ACC112 (cell line): ENCODE measurements at regions not wholly inside any gene's neighbourhood (a gene's known extent, or its start where the extent isn't known, plus 50 kb on each side); places are given as distances from the start of the nearest gene placed in this dataset.
"Not testable (repeated sequence)": the region's sequence is repeated elsewhere in the genome, so short reads cannot be mapped to it uniquely, and the experiment has no call there.

Source experiments
- H2AFZ ChIP-seq: fragments of 200-600 bp; sonication (generic); one replicate; pipeline ENCODE4 v1.6.0; 2017; ENCODE audit warnings: antibody characterized with exemption, low read length; ENCODE audit not compliant: unreplicated experiment
- H3K27ac ChIP-seq: fragments of 200-600 bp; sonication (generic); 2 replicates; pipeline ENCODE4 v1.5.1; 2014; ENCODE audit warnings: low read depth, mild to moderate bottlenecking, antibody characterized with exemption, low read length, moderate library complexity
- H3K27me3 ChIP-seq: fragments of 200-600 bp; sonication (generic); 2 replicates; pipeline ENCODE4 v1.6.1; 2014; ENCODE audit warnings: mild to moderate bottlenecking, antibody characterized with exemption, low read length, moderate library complexity, mixed read lengths; ENCODE audit not compliant: insufficient read depth
- H3K36me3 ChIP-seq: fragments of 200-600 bp; sonication (generic); 2 replicates; pipeline ENCODE4 v1.6.1; 2016; ENCODE audit warnings: mild to moderate bottlenecking, antibody characterized with exemption, low read length, moderate library complexity, mixed read lengths; ENCODE audit not compliant: insufficient read depth
- H3K4me1 ChIP-seq: fragments of 200-600 bp; sonication (generic); one replicate; pipeline ENCODE4 v1.6.1; 2016; ENCODE audit warnings: low read length, mixed read lengths; ENCODE audit not compliant: insufficient read depth, unreplicated experiment, control insufficient read depth
- H3K4me3 ChIP-seq: fragments of 200-600 bp; sonication (generic); 2 replicates; pipeline ENCODE4 v1.5.1; 2014; ENCODE audit warnings: mild to moderate bottlenecking, low read depth, low read length
- H3K79me2 ChIP-seq: fragments of 200-600 bp; sonication (generic); one replicate; pipeline ENCODE4 v1.6.0; 2016; ENCODE audit warnings: low read length; ENCODE audit not compliant: control insufficient read depth, unreplicated experiment, insufficient read depth

GRCh38 chr13:44149231-44149630 lies 224.4 kb upstream of the SERP2 start:
- H3K27ac ChIP-seq, H3K4me3 ChIP-seq, H3K27me3 ChIP-seq, H3K79me2 ChIP-seq, H3K36me3 ChIP-seq, H2AFZ ChIP-seq, H3K4me1 ChIP-seq: not testable (repeated sequence)

- Histone ChIP-seq H3K36me3 (no peaks in the 10 kb centered on the region), H3K27me3 (no peaks in the 10 kb centered on the region), H3K27ac (no peak overlapping the region), H3K79me2 (no peaks in the 10 kb centered on the region), H2AFZ (no peak overlapping the region), H3K4me1 (no peaks in the 10 kb centered on the region), H3K4me3 (no peak overlapping the region)
These were observed 223.8 kb upstream of the SERP2 start for GRCh38 chr13:44149821-44150220.

GRCh38 chr13:44151474-44151873 lies 222.2 kb upstream of the SERP2 start:
- no peaks in the 10 kb centered on the region for H3K27me3 ChIP-seq
- no peak overlapping the region for H2AFZ ChIP-seq
- no peaks in the 10 kb centered on the region for H3K4me1 ChIP-seq
- H3K27ac ChIP-seq = no peak overlapping the region
- no peaks in the 10 kb centered on the region for H3K36me3 ChIP-seq
- H3K4me3 ChIP-seq = no peak overlapping the region
- no peaks in the 10 kb centered on the region for H3K79me2 ChIP-seq

GRCh38 chr13:44153496-44153895 lies 220.1 kb upstream of the SERP2 start:
- H3K79me2 ChIP-seq = no peaks in the 10 kb centered on the region
- no peaks in the 10 kb centered on the region for H3K27me3 ChIP-seq
- H3K36me3 ChIP-seq = no peaks in the 10 kb centered on the region
- no peak overlapping the region for H2AFZ ChIP-seq
- no peaks in the 10 kb centered on the region for H3K4me1 ChIP-seq
- no peak overlapping the region for H3K4me3 ChIP-seq
- H3K27ac ChIP-seq = no peak overlapping the region

GRCh38 chr13:44155422-44156293 lies 218.0 kb upstream of the SERP2 start:
- Histone ChIP-seq H3K27me3 (no peaks in the 10 kb centered on the region), H3K4me3 (no peak overlapping the region), H2AFZ (no peak overlapping the region), H3K4me1 (peaks cover 12% of the 10 kb centered on the region), H3K36me3 (no peaks in the 10 kb centered on the region), H3K27ac (no peak overlapping the region), H3K79me2 (no peaks in the 10 kb centered on the region)

- Histone ChIP-seq H3K4me1 (peaks cover 12% of the 10 kb centered on the region), H3K4me3 (no peak overlapping the region), H3K27me3 (no peaks in the 10 kb centered on the region), H3K79me2 (no peaks in the 10 kb centered on the region), H3K36me3 (no peaks in the 10 kb centered on the region), H3K27ac (no peak overlapping the region), H2AFZ (no peak overlapping the region)
These were observed 217.3 kb upstream of the SERP2 start for GRCh38 chr13:44156294-44156658.

GRCh38 chr13:44157606-44158005 lies 216.0 kb upstream of the SERP2 start:
- Histone ChIP-seq H3K27me3 (no peaks in the 10 kb centered on the region), H2AFZ (no peak overlapping the region), H3K4me1 (peaks cover 12% of the 10 kb centered on the region), H3K4me3 (no peak overlapping the region), H3K36me3 (no peaks in the 10 kb centered on the region), H3K27ac (no peak overlapping the region), H3K79me2 (no peaks in the 10 kb centered on the region)

GRCh38 chr13:44158098-44158521 lies 215.5 kb upstream of the SERP2 start:
- H2AFZ ChIP-seq = no peak overlapping the region
- no peaks in the 10 kb centered on the region for H3K79me2 ChIP-seq
- H3K36me3 ChIP-seq = no peaks in the 10 kb centered on the region
- peaks cover 12% of the 10 kb centered on the region for H3K4me1 ChIP-seq
- H3K27me3 ChIP-seq = no peaks in the 10 kb centered on the region
- no peak overlapping the region for H3K27ac ChIP-seq
- H3K4me3 ChIP-seq = no peak overlapping the region

- Histone ChIP-seq H3K4me3 (no peak overlapping the region), H3K27ac (peak overlapping the region; percentile 54), H2AFZ (no peak overlapping the region)
These were observed 214.6 kb upstream of the SERP2 start for GRCh38 chr13:44158881-44159632.

GRCh38 chr13:44159633-44160279 lies 213.9 kb upstream of the SERP2 start:
- H3K79me2 ChIP-seq = no peaks in the 10 kb centered on the region
- H3K4me1 ChIP-seq = peaks cover 12% of the 10 kb centered on the region
- H3K4me3 ChIP-seq = no peak overlapping the region
- no peaks in the 10 kb centered on the region for H3K36me3 ChIP-seq
- peak overlapping the region; percentile 54 for H3K27ac ChIP-seq
- H3K27me3 ChIP-seq = no peaks in the 10 kb centered on the region
- no peak overlapping the region for H2AFZ ChIP-seq

More at GRCh38 chr13:44158881-44159632, 214.6 kb upstream of the SERP2 start:
- peaks cover 12% of the 10 kb centered on the region for H3K4me1 ChIP-seq
- H3K36me3 ChIP-seq = no peaks in the 10 kb centered on the region
- H3K27me3 ChIP-seq = no peaks in the 10 kb centered on the region
- no peaks in the 10 kb centered on the region for H3K79me2 ChIP-seq
